GM12873 (cell line): ENCODE measurements at regions not wholly inside any gene's neighbourhood (a gene's known extent, or its start where the extent isn't known, plus 50 kb on each side); places are given as distances from the start of the nearest gene placed in this dataset.

ENCODE experiments used
- TF ChIP-seq, protein P1 (sequence below): IDR thresholded peaks from 2 replicates; pipeline ENCODE4 v1.5.1; 2012; ENCODE audit warnings: low read depth, mild to moderate bottlenecking, moderate library complexity, low read length, control low read depth; ENCODE audit not compliant: insufficient read depth; ENCODE audit errors: missing control alignments

DNA sequence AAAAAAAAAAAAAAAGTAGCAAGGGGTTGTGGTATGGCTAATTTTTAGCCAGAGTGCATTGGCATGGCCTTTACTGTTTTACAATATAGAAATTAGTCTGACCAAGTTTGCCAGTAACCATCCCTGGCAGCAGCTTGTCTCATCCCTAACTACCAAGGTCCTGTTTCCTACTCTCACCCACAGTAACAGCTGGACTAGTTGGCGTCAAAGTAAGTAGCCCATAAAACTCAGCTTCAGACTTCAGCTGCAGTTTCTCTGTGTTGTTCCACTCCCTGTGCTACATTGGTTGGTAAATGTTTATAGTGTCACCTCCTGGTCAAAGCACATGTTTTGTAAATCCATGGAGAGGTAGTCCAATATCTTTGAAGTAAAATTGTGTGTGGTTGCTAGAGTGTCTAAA is 691.3 kb downstream of the ZPLD1 start:
- TF ChIP-seq, protein P1, sequence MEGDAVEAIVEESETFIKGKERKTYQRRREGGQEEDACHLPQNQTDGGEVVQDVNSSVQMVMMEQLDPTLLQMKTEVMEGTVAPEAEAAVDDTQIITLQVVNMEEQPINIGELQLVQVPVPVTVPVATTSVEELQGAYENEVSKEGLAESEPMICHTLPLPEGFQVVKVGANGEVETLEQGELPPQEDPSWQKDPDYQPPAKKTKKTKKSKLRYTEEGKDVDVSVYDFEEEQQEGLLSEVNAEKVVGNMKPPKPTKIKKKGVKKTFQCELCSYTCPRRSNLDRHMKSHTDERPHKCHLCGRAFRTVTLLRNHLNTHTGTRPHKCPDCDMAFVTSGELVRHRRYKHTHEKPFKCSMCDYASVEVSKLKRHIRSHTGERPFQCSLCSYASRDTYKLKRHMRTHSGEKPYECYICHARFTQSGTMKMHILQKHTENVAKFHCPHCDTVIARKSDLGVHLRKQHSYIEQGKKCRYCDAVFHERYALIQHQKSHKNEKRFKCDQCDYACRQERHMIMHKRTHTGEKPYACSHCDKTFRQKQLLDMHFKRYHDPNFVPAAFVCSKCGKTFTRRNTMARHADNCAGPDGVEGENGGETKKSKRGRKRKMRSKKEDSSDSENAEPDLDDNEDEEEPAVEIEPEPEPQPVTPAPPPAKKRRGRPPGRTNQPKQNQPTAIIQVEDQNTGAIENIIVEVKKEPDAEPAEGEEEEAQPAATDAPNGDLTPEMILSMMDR: no peak

DNA sequence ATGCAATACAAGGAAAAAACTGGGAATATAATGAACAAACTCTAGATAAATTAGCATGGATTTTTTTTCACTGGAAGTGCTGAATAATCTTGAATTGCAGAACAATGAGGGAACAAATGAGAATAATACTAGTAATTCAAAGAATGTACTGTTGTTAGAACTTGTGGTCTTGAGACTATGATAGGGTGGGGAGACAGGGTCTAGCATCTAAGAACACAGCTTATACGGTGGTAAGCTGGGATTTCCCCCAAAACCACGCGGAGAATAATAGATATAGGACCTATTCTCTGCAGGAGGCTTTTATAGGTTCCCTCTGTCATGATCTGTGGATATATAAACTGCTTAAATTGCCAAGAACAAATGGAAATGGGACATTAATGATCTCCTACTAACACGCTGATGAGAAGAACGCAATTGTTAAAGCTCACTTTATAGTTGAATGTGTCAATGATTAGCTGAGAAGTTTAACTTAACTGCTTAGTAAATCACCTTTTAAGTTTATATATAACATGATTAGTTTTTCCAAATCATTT is 692.3 kb downstream of the ZPLD1 start:
- TF ChIP-seq, protein P1: no peak

DNA sequence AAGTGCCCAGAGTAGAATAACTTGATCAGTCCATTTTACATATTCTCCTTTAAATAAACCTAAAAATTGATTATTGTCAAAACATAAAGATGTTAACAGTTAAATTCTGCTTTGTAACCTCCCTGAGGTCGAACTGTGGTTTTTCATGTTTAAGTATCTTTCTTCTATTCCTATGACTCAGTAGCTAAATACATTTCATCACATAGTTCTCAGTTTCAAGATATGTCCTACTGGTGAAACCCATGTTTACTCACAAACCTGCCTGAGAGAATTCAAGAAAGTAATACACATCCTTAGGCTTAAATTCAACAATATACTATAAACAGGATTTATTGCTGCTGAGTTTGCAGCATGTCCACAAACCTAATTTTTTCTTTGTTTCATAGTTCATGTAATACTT is 692.9 kb downstream of the ZPLD1 start:
- TF ChIP-seq, protein P1: no peak

DNA sequence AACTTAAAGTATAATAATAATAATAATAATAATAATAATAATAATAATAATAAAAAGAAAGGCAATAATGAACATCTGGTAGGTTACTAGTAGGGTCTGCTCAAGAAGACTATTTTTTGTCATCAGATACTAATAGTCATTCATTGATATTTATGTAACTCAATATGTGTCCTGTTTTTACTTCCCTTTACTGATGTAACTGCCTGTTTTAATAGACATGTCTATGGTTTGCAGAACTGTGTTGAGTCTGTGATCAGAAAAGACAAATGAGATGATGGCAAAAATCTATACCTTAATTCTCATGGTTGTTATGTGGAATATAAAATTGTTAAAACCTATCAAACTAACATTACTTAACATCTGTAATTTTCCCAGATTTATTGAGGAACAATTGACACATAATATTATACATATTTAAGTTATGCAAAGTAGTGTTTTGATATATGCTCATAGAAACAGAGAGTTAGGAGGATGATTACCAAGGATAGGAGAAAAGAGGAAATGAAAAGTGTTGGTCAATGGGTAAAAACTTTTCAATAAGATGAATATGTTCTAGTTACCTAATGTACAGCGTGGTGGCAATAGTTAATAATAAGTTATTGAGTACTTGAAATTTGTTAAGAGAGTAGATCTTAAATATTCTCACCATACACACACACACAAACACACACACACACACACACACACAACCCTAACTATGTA is 699.4 kb downstream of the ZPLD1 start:
- TF ChIP-seq, protein P1: no peak

DNA sequence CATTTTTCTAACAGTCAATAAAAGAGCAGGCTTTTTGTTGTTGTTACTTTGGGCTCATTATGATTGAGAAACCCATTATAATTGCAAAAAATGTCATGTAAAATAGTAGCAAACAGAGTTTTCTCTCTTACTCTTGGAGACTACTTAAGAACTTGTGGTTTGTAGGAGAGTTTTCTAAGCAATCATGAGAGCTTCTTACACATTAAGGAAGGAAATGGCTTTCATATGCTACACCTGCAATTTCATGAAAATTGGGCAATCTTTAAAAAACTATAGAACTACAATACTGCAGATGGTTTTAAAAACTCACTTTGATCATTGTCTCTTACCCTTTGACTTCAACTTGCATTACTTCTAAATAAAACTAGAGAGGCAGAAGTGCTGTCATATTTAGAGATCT is 701.8 kb downstream of the ZPLD1 start:
- TF ChIP-seq, protein P1: no peak

DNA sequence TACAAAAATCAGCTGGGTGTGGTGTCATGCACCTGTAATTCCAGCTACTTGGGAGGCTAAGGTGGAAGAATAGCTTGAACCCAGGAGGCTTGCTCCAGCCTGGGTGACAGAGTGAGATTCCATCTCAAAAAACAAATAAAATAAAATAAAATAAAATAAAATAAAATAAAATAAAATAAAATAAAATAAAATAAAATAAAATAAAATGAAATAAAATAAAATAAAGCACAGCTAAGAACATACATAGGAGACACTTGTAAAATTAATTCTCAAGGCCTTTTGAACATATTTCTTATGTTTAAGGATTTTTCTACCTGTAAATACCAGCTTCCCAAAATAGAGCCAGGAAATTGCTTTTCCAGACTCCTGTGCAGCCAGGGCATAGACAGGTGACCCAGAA is 703.0 kb downstream of the ZPLD1 start:
- TF ChIP-seq, protein P1: no peak

DNA sequence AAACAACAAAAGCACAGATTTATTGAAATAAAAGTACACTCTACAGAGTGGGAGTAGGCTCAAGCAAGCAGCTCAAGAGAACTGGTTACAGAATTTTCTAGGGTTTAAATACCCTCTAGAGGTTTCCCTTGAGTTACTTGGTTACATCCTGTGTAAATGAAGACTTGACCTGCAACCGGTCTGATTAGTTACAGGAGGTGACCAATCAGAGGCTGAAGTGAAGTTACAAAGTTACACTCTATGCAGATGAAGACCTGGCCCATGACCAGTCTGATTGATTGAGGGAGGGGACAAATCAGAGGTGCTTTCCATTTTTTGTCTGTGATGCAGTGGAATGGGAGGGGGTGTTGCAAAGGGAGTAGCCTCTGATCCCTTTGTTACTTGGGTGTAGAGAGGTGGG is 723.4 kb downstream of the ZPLD1 start:
- TF ChIP-seq, protein P1: no peak
